Choroid plexus epithelial cell (primary cell): ENCODE measurements at regions not wholly inside any gene's neighbourhood (a gene's known extent, or its start where the extent isn't known, plus 50 kb on each side); places are given as distances from the start of the nearest gene placed in this dataset.

ENCODE experiments used
- DNase-seq: peaks from one replicate; pipeline ENCODE4 v3.0.0-alpha.2; 2010; ENCODE audit warnings: low read depth
- H3K4me3 ChIP-seq: 2 replicates; pipeline ENCODE4 v1.5.1; 2011; ENCODE audit warnings: low read depth, mild to moderate bottlenecking, control low read depth, low read length, moderate library complexity
- TF ChIP-seq, protein P1 (sequence below): conservative IDR thresholded peaks from 2 replicates; pipeline ENCODE4 v1.5.1; 2011; ENCODE audit warnings: low read depth, mild to moderate bottlenecking, control low read depth, inconsistent platforms, low read length, moderate library complexity

DNA sequence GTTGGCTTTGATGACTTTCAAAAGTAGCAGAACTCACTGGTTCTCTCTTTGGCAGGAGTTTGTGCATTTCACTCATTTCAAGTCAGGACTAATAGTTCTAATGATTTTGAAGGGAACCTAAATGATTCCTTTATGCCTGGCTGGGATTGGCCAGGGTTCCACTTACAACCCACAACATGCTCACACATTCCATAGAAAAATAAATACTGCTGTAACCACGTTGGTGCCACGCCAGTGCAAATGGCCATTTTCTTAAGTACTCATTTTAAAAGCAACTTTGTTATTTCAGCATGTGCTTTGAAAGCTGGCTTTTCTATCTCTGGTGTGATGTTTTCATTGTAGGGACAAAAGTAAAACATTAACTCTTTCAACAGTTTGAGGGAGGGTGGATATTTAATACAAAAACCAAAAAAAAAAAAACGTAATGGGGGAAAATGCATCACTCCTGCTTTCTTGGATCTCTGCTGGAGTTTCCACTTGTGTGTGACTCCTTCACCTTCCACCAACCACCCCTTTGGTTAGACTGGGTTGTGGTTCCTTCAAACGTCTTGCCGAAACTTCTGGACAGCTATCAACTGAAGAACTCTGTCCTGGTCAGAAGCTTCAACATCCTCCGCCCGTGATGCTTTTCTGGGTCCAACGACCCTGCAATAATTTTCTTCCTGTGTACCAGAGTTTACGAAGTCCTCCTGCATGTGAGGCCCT is 300.4 kb upstream of the RUNX1 start:
- peak; percentile 27 for DNase-seq
- TF ChIP-seq, protein P1, sequence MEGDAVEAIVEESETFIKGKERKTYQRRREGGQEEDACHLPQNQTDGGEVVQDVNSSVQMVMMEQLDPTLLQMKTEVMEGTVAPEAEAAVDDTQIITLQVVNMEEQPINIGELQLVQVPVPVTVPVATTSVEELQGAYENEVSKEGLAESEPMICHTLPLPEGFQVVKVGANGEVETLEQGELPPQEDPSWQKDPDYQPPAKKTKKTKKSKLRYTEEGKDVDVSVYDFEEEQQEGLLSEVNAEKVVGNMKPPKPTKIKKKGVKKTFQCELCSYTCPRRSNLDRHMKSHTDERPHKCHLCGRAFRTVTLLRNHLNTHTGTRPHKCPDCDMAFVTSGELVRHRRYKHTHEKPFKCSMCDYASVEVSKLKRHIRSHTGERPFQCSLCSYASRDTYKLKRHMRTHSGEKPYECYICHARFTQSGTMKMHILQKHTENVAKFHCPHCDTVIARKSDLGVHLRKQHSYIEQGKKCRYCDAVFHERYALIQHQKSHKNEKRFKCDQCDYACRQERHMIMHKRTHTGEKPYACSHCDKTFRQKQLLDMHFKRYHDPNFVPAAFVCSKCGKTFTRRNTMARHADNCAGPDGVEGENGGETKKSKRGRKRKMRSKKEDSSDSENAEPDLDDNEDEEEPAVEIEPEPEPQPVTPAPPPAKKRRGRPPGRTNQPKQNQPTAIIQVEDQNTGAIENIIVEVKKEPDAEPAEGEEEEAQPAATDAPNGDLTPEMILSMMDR: no peak
- no peak overlapping the region for H3K4me3 ChIP-seq

GRCh38 chr21:35348686-35349085 is 299.6 kb upstream of the RUNX1 start:
- TF ChIP-seq, protein P1: no peak
- DNase-seq: no peak

DNA sequence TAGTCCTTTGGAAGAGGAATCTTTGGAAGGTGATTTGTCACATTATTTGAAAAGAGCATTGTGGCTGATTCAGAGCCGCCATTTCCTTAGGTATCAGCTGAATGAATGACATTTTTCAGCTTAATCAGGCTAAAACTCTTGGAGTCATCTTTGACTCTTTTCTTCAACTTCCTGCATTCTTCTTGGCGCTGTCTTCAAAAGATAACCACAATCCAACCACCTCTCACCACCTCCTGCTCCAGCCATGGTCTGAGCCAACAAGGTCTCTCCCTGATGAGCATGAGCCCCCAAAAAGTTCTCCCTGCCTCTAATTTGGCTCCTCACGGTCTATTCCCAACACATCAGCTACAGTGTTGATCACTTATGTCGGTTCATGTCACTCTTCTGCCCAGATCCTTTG is 297.6 kb upstream of the RUNX1 start:
- DNase-seq: no peak
- TF ChIP-seq, protein P1: no peak

More at GRCh38 chr21:35348686-35349085, 299.6 kb upstream of the RUNX1 start:
- H3K4me3 ChIP-seq: no peak overlapping the region

DNA sequence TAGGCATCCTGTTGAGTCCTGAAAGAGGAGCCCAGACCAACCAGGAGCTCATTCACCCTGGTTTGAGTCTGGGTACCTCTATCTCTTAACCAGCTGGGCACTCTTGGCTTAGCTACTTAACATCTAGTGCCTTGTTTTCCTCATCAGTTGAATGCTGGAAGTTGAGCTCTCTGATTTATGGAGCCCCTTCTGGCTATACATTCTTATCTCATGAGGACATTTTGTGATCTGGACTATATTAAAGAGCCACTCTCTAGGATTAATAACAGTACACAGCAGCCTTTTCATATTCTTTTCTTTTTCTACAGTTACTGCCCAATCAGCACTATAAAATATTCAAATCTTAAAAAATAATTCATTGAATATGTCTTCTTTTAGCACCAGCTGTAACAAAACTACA is 296.9 kb upstream of the RUNX1 start:
- TF ChIP-seq, protein P1: no peak
- DNase-seq: no peak
- no peak overlapping the region for H3K4me3 ChIP-seq

More for the DNA sequence above, 297.6 kb upstream of the RUNX1 start:
- H3K4me3 ChIP-seq: no peak overlapping the region

GRCh38 chr21:35344582-35344981 is 295.5 kb upstream of the RUNX1 start:
- H3K4me3 ChIP-seq: no peak overlapping the region
- TF ChIP-seq, protein P1: no peak
- no peak for DNase-seq

DNA sequence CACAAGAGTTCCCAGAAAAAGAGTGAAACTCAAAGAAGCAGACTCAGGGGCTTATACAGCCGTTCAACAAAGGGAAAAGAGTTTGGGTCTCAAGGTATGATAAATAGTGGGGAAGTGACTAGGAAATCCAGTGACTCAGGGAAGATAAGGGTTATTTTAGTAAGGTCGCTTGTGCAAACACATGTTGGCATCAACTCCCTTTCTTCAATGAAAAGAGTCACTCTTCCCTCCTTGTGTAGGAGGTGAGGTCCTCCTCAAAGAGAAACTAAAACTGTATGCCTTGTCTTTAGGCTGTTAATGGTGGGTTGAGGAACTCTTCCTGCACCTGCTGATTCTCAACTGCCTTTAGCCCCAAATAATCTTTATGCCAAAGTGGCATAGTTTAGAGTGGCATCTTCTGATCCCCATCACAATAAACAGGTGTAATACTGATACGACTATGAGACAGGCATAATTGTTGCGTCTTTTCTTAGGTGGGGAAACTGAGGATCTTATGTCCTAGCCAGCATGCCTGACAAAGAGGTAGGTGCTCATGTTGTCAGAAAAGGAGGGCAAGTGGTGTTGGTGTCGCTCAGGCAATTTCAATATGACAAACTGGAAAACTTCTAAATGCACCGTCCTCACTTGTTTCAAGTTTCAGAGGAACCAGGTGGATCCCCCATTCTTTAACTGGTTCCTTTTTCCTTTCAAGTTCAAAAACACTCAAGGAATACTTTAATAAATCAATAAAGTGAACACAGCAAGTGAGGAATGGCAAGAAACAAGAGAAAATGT is 294.1 kb upstream of the RUNX1 start:
- DNase-seq: no peak
- TF ChIP-seq, protein P1: no peak
- no peak overlapping the region for H3K4me3 ChIP-seq
